BE2C (cell line): ENCODE measurements at regions not wholly inside any gene's neighbourhood (a gene's known extent, or its start where the extent isn't known, plus 50 kb on each side); places are given as distances from the start of the nearest gene placed in this dataset.

Experiments used
- DNase-seq: peaks from one replicate; pipeline ENCODE4 v3.0.0-alpha.2; 2020
- H3K27me3 ChIP-seq: fragments of 250-450 bp; sonication (Bioruptor Pico); 2 replicates; pipeline ENCODE4 v1.5.1; 2020; ENCODE audit warnings: mild to moderate bottlenecking
- H3K36me3 ChIP-seq: fragments of 250-450 bp; sonication (Bioruptor Pico); 2 replicates; pipeline ENCODE4 v1.5.1; 2020; ENCODE audit warnings: mild to moderate bottlenecking
- H3K4me1 ChIP-seq: fragments of 250-450 bp; sonication (Bioruptor Pico); 2 replicates; pipeline ENCODE4 v1.5.1; 2020
- H3K4me3 ChIP-seq: 2 replicates; pipeline ENCODE4 v1.5.1; 2011; ENCODE audit warnings: low read depth, low read length
- H3K9me3 ChIP-seq: fragments of 250-450 bp; sonication (Bioruptor Pico); 2 replicates; pipeline ENCODE4 v1.5.1; 2020
- CTCF ChIP-seq: IDR thresholded peaks from 2 replicates; pipeline ENCODE4 v1.5.1; 2012; ENCODE audit warnings: mild to moderate bottlenecking, low read depth, low read length

- H3K27me3 ChIP-seq, result no peaks in the 10 kb centered on the region
- H3K36me3 ChIP-seq, result no peaks in the 10 kb centered on the region
- no peak overlapping the region for H3K4me3 ChIP-seq
- H3K9me3 ChIP-seq, result no peaks in the 10 kb centered on the region
- no peaks in the 10 kb centered on the region for H3K4me1 ChIP-seq
- no peak for DNase-seq
- no peak for TF ChIP-seq CTCF
Measured at GRCh38 chr9:17004500-17004899, 130.3 kb upstream of the CNTLN start.

GRCh38 chr9:17003576-17004240 lies 131.1 kb upstream of the CNTLN start:
- no peak for TF ChIP-seq CTCF
- no peak for DNase-seq
- H3K4me1 ChIP-seq, result no peaks in the 10 kb centered on the region
- no peaks in the 10 kb centered on the region for H3K36me3 ChIP-seq
- H3K4me3 ChIP-seq, result no peak overlapping the region
- H3K9me3 ChIP-seq, result no peaks in the 10 kb centered on the region
- H3K27me3 ChIP-seq, result no peaks in the 10 kb centered on the region

GRCh38 chr9:16996901-16997491 lies 126.5 kb upstream of the BNC2 start:
- no peak for TF ChIP-seq CTCF
- DNase-seq, result no peak
- Histone ChIP-seq H3K27me3 (no peaks in the 10 kb centered on the region), H3K4me1 (no peaks in the 10 kb centered on the region), H3K36me3 (no peaks in the 10 kb centered on the region), H3K9me3 (peaks cover 3% of the 10 kb centered on the region; the same call in 1 of the 2 replicates), H3K4me3 (no peak overlapping the region)

GRCh38 chr9:16992138-16992537 lies 121.7 kb upstream of the BNC2 start:
- Histone ChIP-seq H3K9me3 (peaks cover 2% of the 10 kb centered on the region; the same call in 1 of the 2 replicates), H3K36me3 (no peaks in the 10 kb centered on the region), H3K4me3 (no peak overlapping the region), H3K27me3 (no peaks in the 10 kb centered on the region), H3K4me1 (no peaks in the 10 kb centered on the region)
- TF ChIP-seq CTCF, result no peak
- DNase-seq, result no peak

- no peaks in the 10 kb centered on the region for H3K36me3 ChIP-seq
- no peak overlapping the region for H3K4me3 ChIP-seq
- no peak for DNase-seq
- no peaks in the 10 kb centered on the region for H3K4me1 ChIP-seq
- TF ChIP-seq CTCF, result no peak
- H3K9me3 ChIP-seq, result no peaks in the 10 kb centered on the region
- H3K27me3 ChIP-seq, result no peaks in the 10 kb centered on the region
Measured at GRCh38 chr9:16987026-16987425, 116.6 kb upstream of the BNC2 start.

GRCh38 chr9:16986556-16986955 lies 116.1 kb upstream of the BNC2 start:
- Histone ChIP-seq H3K4me1 (no peaks in the 10 kb centered on the region), H3K36me3 (no peaks in the 10 kb centered on the region), H3K4me3 (no peak overlapping the region), H3K9me3 (no peaks in the 10 kb centered on the region), H3K27me3 (no peaks in the 10 kb centered on the region)
- no peak for DNase-seq
- TF ChIP-seq CTCF, result no peak
